ACHN (cell line): ENCODE measurements at regions not wholly inside any gene's neighbourhood (a gene's known extent, or its start where the extent isn't known, plus 50 kb on each side); places are given as distances from the start of the nearest gene placed in this dataset.
A peak's percentile ranks its signal among the peaks of the same experiment; 100 is the strongest.
"Not testable (repeated sequence)": the region's sequence is repeated elsewhere in the genome, so short reads cannot be mapped to it uniquely, and the experiment has no call there.

Source experiments
- DNase-seq: peaks from one replicate; pipeline ENCODE4 v3.0.0-alpha.2; 2015
- in situ Hi-C: cut with HindIII; loops from 2 replicates; pipeline ENCODE4 v1.10.0; 2017; ENCODE audit warnings: low sequenced_read_pairs, low pct_ligation_motif_present, low pct_unique_long_range_greater_than_20kb

GRCh38 chr14:55762595-55763232 lies 182.7 kb downstream of the KTN1 start:
- in situ Hi-C loops = no loop called here
- no peak for DNase-seq

- in situ Hi-C loops = no loop called here
- DNase-seq = no peak
Measured at GRCh38 chr14:55764784-55765183, 184.8 kb downstream of the KTN1 start.

GRCh38 chr14:55766071-55766470 lies 186.1 kb downstream of the KTN1 start:
- no peak for DNase-seq
- in situ Hi-C loops = no loop called here

- in situ Hi-C loops = no loop called here
- DNase-seq = no peak
Measured at GRCh38 chr14:55767286-55767685, 187.3 kb downstream of the KTN1 start.

- in situ Hi-C loops = no loop called here
- no peak for DNase-seq
Measured at GRCh38 chr14:55769877-55770276, 189.9 kb downstream of the KTN1 start.

- no peak for DNase-seq
- in situ Hi-C loops = no loop called here
Measured at GRCh38 chr14:55771242-55771981, 191.4 kb downstream of the KTN1 start.

GRCh38 chr14:55772486-55772885 lies 192.5 kb downstream of the KTN1 start:
- DNase-seq = no peak
- in situ Hi-C loops = no loop called here

- no peak for DNase-seq
Measured at GRCh38 chr14:55773312-55773711, 193.3 kb downstream of the KTN1 start.

GRCh38 chr14:55773984-55774545 lies 194.1 kb downstream of the KTN1 start:
- in situ Hi-C loops = no loop called here
- DNase-seq = no peak

More at GRCh38 chr14:55773312-55773711, 193.3 kb downstream of the KTN1 start:
- in situ Hi-C loops = no loop called here

- DNase-seq = no peak
- in situ Hi-C loops = no loop called here
Measured at GRCh38 chr14:55777877-55778276, 197.9 kb downstream of the KTN1 start.

GRCh38 chr14:55780156-55780946 lies 200.3 kb downstream of the KTN1 start:
- DNase-seq = peak; percentile 4
- in situ Hi-C loops = no loop called here

GRCh38 chr14:55781046-55781445 lies 201.0 kb downstream of the KTN1 start:
- no peak for DNase-seq
- in situ Hi-C loops = no loop called here

GRCh38 chr14:55782166-55782565 lies 202.2 kb downstream of the KTN1 start:
- in situ Hi-C loops = no loop called here
- DNase-seq = no peak

GRCh38 chr14:55789406-55789805 lies 209.4 kb downstream of the KTN1 start:
- DNase-seq = no peak
- in situ Hi-C loops = no loop called here

- no peak for DNase-seq
- in situ Hi-C loops = no loop called here
Measured at GRCh38 chr14:55794655-55795595, 214.9 kb downstream of the KTN1 start.

- not testable (repeated sequence) for DNase-seq
Measured at GRCh38 chr14:55796513-55796912, 216.5 kb downstream of the KTN1 start.

GRCh38 chr14:55798406-55798805 lies 218.4 kb downstream of the KTN1 start:
- DNase-seq = no peak
- in situ Hi-C loops = no loop called here

More at GRCh38 chr14:55796513-55796912, 216.5 kb downstream of the KTN1 start:
- in situ Hi-C loops = not testable (repeated sequence)

GRCh38 chr14:55799508-55800095 lies 219.6 kb downstream of the KTN1 start:
- in situ Hi-C loops = no loop called here
- DNase-seq = no peak
